Liver (tissue), 8 donors: ENCODE measurements at regions not wholly inside any gene's neighbourhood (a gene's known extent, or its start where the extent isn't known, plus 50 kb on each side); places are given as distances from the start of the nearest gene placed in this dataset.

Source experiments
- DNase-seq: peaks from one replicate; pipeline ENCODE4 v3.0.0-alpha.2; 2017; ENCODE audit warnings: low spot score
- H3K27ac ChIP-seq, 2 donors: one replicate each; pipeline ENCODE4 v1.7.0; 2013; ENCODE audit warnings: inconsistent platforms in 2 of 2, low read length in 2 of 2, control low read depth in 1 of 2, low read depth in 1 of 2, mild to moderate bottlenecking in 1 of 2
- H3K27me3 ChIP-seq, 4 donors: one replicate each; pipeline versions ENCODE4 v1.6.1 to v1.7.0; 2013; ENCODE audit warnings: low read length in 3 of 4, inconsistent platforms in 1 of 4, mild to moderate bottlenecking in 1 of 4, moderate library complexity in 1 of 4; ENCODE audit not compliant: control insufficient read depth in 4 of 4, insufficient read depth in 4 of 4
- H3K36me3 ChIP-seq, 4 donors: one replicate each; pipeline versions ENCODE4 v1.6.1 to v1.7.0; 2013; ENCODE audit warnings: low read length in 3 of 4, mild to moderate bottlenecking in 3 of 4, low read depth in 1 of 4, moderate library complexity in 1 of 4; ENCODE audit not compliant: control insufficient read depth in 4 of 4, insufficient read depth in 3 of 4
- H3K4me1 ChIP-seq, 4 donors: one replicate each; pipeline versions ENCODE4 v1.6.1 to v1.7.0; 2013; ENCODE audit warnings: low read length in 3 of 4, mild to moderate bottlenecking in 3 of 4, moderate library complexity in 1 of 4; ENCODE audit not compliant: control insufficient read depth in 4 of 4, insufficient read depth in 4 of 4
- H3K4me3 ChIP-seq, 3 donors: one replicate each; pipeline versions ENCODE4 v1.6.1 to v1.7.0; 2013; ENCODE audit warnings: low read length in 3 of 3, control low read depth in 1 of 3, low read depth in 1 of 3, mild to moderate bottlenecking in 1 of 3
- H3K9ac ChIP-seq, 2 donors: one replicate each; pipeline ENCODE4 v1.7.0; 2013; ENCODE audit warnings: low read length in 2 of 2, mild to moderate bottlenecking in 2 of 2, moderate library complexity in 2 of 2, control low read depth in 1 of 2, low read depth in 1 of 2
- H3K9me3 ChIP-seq, 4 donors: one replicate each; pipeline versions ENCODE4 v1.6.1 to v1.7.0; 2013; ENCODE audit warnings: low read length in 3 of 4; ENCODE audit not compliant: control insufficient read depth in 4 of 4
- FOXA1 ChIP-seq: IDR thresholded peaks from 2 replicates; pipeline ENCODE4 v1.6.1; 2016; ENCODE audit warnings: antibody characterized with exemption
- FOXA2 ChIP-seq: IDR thresholded peaks from 2 replicates; pipeline ENCODE4 v1.6.1; 2016; ENCODE audit warnings: antibody characterized with exemption
- HNF4A ChIP-seq, 2 donors: conservative IDR thresholded peaks; 2 replicates each; pipeline ENCODE4 v1.6.1; 2016; ENCODE audit warnings: antibody characterized with exemption in 2 of 2, mild to moderate bottlenecking in 2 of 2
- HNF4G ChIP-seq: IDR thresholded peaks from 2 replicates; pipeline ENCODE4 v1.6.1; 2016; ENCODE audit warnings: antibody characterized with exemption
- NR2F2 ChIP-seq: IDR thresholded peaks from 2 replicates; pipeline ENCODE4 v1.6.1; 2016; ENCODE audit warnings: antibody characterized with exemption
- RXRA ChIP-seq, 2 donors: IDR thresholded peaks; 2 replicates each; pipeline ENCODE4 v1.6.1; 2017 to 2018; ENCODE audit warnings: antibody characterized with exemption in 2 of 2, mild to moderate bottlenecking in 1 of 2
- WGBS: extraction: QIAGEN DNeasy Blood & Tissue Kit; methylation state at CpG from one replicate; pipeline ENCODE4 v1.1.7; 2013; 5-methylcytosine and 5-hydroxymethylcytosine counted together
- TF ChIP-seq, protein P1 (sequence below): IDR thresholded peaks from 2 replicates; pipeline ENCODE4 v1.6.1; 2016; ENCODE audit warnings: antibody characterized with exemption, mild to moderate bottlenecking
- TF ChIP-seq, protein P2 (sequence below): IDR thresholded peaks from 2 replicates; pipeline ENCODE4 v1.6.1; 2016; ENCODE audit warnings: antibody characterized with exemption
- TF ChIP-seq, protein P3 (sequence below): fragments of 150-350 bp; IDR thresholded peaks from 2 replicates; pipeline ENCODE4 v1.5.1; 2017; ENCODE audit warnings: improper control_type of control experiment, low read depth, low read length; ENCODE audit not compliant: missing input control
- donor health status: healthy.
- donor health status: healthy.
- donor health status: healthy.
- donor health status: healthy.
- donor health status: healthy.

DNA sequence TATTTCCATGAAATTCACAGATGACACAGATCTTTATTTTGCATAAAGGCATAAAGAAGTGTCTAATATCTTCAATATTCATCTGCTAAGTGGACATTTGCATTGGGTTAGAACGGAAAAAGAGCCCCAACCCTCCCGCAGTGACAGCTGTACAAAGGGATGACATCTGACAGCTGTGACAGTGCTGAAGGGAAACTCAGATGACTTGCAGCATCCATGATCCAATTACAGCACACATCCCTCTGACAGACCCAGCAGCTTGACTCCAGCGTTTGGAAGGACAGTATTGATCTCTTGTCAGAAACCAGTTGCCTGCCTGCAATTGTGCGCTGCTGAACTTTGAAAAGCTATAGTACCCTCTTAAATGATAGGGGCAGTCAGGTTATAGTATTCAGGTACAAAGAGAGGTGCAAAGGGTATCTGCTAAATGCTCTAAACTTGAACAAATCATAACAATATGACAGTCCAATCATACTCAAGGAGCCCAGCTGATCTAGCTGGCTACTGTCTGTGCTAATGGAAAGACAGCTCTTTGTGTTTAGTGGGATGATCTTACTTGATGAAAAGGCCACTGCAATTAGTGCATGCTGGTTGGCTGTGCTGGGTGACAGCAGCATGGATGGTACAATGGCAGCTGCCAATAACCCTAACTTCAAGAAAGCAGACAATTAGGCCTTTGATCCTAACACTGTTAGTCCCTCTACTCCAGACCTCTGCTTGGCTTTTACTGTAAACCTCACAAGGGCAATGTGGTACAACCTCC, 599.2 kb downstream of the NR4A2 start:
- Histone ChIP-seq H3K4me3 (no peak overlapping the region), H3K36me3 (no peaks in the 10 kb centered on the region), H3K9ac (no peak overlapping the region), H3K9me3 (no peaks in the 10 kb centered on the region), H3K27ac (no peak overlapping the region), H3K4me1 (no peaks in the 10 kb centered on the region), H3K27me3 (no peaks in the 10 kb centered on the region)
- DNase-seq = no peak
- peak; percentile 25 to 41 for TF ChIP-seq RXRA (IDR thresholded peaks at IDR 0.05)
- no peak for TF ChIP-seq FOXA1
- 45% methylated on average over 4 of the region's 4 CpGs for WGBS

DNA sequence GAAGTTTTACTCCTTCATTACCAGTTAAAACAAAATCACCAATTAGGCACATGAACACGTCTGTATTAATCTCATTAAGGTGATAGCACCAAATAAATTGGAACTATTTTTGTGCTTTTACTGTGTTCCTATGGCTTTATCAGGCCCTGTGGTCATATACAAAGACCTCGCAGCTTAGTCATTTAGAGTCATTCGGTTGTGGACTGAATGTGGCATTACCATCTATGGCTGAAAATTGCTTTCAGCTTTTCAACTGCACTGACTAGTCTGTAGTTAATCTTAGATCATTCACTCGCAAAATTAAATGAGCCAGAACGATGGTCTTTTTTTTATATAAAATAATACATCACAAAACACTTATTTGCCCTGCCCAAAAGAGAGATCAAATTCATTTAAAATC, 601.7 kb downstream of the NR4A2 start:
- no peak overlapping the region for H3K9ac ChIP-seq
- no peaks in the 10 kb centered on the region for H3K4me1 ChIP-seq
- H3K27me3 ChIP-seq = peaks cover 0 to 3% (median 0%) of the 10 kb centered on the region in 4 donors
- WGBS = 70% methylated on average over 5 of the region's 5 CpGs
- H3K9me3 ChIP-seq = no peaks in the 10 kb centered on the region
- TF ChIP-seq, protein P1, sequence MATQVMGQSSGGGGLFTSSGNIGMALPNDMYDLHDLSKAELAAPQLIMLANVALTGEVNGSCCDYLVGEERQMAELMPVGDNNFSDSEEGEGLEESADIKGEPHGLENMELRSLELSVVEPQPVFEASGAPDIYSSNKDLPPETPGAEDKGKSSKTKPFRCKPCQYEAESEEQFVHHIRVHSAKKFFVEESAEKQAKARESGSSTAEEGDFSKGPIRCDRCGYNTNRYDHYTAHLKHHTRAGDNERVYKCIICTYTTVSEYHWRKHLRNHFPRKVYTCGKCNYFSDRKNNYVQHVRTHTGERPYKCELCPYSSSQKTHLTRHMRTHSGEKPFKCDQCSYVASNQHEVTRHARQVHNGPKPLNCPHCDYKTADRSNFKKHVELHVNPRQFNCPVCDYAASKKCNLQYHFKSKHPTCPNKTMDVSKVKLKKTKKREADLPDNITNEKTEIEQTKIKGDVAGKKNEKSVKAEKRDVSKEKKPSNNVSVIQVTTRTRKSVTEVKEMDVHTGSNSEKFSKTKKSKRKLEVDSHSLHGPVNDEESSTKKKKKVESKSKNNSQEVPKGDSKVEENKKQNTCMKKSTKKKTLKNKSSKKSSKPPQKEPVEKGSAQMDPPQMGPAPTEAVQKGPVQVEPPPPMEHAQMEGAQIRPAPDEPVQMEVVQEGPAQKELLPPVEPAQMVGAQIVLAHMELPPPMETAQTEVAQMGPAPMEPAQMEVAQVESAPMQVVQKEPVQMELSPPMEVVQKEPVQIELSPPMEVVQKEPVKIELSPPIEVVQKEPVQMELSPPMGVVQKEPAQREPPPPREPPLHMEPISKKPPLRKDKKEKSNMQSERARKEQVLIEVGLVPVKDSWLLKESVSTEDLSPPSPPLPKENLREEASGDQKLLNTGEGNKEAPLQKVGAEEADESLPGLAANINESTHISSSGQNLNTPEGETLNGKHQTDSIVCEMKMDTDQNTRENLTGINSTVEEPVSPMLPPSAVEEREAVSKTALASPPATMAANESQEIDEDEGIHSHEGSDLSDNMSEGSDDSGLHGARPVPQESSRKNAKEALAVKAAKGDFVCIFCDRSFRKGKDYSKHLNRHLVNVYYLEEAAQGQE = no peak
- no peak for TF ChIP-seq NR2F2
- H3K4me3 ChIP-seq = no peak overlapping the region
- H3K27ac ChIP-seq = no peak overlapping the region
- DNase-seq = no peak
- no peaks in the 10 kb centered on the region for H3K36me3 ChIP-seq

DNA sequence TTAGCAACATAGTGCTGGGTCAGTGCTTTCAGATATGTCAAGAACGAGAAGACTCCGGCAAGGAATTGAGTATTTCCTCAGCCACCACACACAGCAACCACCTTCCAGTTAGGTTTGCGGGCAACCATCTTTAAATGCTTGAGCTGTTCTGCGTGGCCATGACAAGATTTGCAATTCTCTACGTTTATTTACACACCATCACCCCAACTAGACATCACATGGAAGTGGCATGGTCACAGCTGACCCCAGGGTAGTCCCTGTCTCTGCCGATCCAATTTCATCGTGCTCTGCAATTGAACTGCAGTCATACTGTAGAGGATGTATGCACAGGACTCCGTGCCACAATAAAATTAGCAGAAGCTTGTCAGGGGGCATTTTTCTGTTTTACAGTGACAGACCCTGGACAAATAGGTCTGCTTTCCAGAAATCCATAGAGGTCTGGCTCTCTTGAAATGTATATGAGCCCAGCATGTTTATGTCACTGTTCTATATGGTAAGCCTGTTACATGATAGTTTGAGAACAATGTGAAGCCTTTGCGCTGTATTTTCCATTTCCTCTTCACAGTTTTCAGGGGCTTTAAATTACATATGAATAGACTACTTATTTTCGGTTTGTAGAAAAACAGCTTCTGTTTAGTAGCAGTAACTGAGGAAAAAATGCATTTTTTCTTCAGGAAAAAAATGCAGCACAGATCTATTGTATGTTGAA, 605.2 kb downstream of the NR4A2 start:
- Histone ChIP-seq H3K4me3 (no peak overlapping the region), H3K4me1 (no peaks in the 10 kb centered on the region), H3K9me3 (no peaks in the 10 kb centered on the region), H3K27me3 (peaks cover 0 to 4% (median 0%) of the 10 kb centered on the region in 4 donors), H3K9ac (no peak overlapping the region), H3K36me3 (no peaks in the 10 kb centered on the region), H3K27ac (no peak overlapping the region)
- no peak for TF ChIP-seq HNF4A (conservative IDR thresholded peaks at IDR 0.05)
- TF ChIP-seq, protein P2, sequence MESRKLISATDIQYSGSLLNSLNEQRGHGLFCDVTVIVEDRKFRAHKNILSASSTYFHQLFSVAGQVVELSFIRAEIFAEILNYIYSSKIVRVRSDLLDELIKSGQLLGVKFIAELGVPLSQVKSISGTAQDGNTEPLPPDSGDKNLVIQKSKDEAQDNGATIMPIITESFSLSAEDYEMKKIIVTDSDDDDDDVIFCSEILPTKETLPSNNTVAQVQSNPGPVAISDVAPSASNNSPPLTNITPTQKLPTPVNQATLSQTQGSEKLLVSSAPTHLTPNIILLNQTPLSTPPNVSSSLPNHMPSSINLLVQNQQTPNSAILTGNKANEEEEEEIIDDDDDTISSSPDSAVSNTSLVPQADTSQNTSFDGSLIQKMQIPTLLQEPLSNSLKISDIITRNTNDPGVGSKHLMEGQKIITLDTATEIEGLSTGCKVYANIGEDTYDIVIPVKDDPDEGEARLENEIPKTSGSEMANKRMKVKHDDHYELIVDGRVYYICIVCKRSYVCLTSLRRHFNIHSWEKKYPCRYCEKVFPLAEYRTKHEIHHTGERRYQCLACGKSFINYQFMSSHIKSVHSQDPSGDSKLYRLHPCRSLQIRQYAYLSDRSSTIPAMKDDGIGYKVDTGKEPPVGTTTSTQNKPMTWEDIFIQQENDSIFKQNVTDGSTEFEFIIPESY = no peak
- no peak for TF ChIP-seq RXRA (IDR thresholded peaks at IDR 0.05)
- no peak for TF ChIP-seq NR2F2
- no peak for TF ChIP-seq HNF4G
- TF ChIP-seq, protein P3, sequence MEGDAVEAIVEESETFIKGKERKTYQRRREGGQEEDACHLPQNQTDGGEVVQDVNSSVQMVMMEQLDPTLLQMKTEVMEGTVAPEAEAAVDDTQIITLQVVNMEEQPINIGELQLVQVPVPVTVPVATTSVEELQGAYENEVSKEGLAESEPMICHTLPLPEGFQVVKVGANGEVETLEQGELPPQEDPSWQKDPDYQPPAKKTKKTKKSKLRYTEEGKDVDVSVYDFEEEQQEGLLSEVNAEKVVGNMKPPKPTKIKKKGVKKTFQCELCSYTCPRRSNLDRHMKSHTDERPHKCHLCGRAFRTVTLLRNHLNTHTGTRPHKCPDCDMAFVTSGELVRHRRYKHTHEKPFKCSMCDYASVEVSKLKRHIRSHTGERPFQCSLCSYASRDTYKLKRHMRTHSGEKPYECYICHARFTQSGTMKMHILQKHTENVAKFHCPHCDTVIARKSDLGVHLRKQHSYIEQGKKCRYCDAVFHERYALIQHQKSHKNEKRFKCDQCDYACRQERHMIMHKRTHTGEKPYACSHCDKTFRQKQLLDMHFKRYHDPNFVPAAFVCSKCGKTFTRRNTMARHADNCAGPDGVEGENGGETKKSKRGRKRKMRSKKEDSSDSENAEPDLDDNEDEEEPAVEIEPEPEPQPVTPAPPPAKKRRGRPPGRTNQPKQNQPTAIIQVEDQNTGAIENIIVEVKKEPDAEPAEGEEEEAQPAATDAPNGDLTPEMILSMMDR = no peak
- no peak for TF ChIP-seq FOXA2
- TF ChIP-seq, protein P1 = no peak
- no peak for DNase-seq
- WGBS = 28% methylated on average over 10 of the region's 10 CpGs
